ENCODE measurements at regions not wholly inside any gene's neighbourhood (a gene's known extent, or its start where the extent isn't known, plus 50 kb on each side); places are given as distances from the start of the nearest gene placed in this dataset.

DNA sequence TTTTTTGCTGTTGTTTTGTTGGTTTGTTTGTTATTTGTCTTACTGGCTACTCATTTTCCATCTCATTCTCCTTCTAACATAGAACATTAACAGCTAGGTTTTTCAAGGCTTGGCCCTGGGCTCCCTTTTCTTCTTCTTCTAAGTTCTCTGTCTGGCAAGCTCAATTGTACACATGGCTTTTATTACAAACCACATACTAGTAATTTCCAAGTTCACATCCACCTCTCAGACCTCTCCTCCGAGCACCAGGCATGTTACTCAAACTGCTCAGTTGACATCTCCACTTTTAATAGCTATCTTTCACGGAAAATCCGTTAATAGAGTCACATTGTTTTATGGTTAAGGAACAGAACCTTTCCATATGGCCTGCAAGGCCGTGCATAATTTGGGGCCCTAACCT, 736.9 kb upstream of the ADAMTS5 start:
- Mint-ChIP-seq H3K9me3 (peaks cover 0 to 6% (median 0%) of the 10 kb centered on the region in 7 donors), H3K4me1 (no peaks in the 10 kb centered on the region), H3K4me3 (no peak overlapping the region), H3K36me3 (no peaks in the 10 kb centered on the region), H3K27me3 (ENCODE audit: low read depth in 3 of 3) (peaks cover 0 to 4% (median 4%) of the 10 kb centered on the region in 3 donors), H3K27ac (no peak overlapping the region)
- H3K9me3 ChIP-seq (replicated peaks in 1 of 2; ENCODE audit: control insufficient read depth in 1 of 2, insufficient read depth in 1 of 2, low read length in 2 of 2): no peaks in the 10 kb centered on the region
- H3K9ac ChIP-seq (ENCODE audit: insufficient read depth, low read length, poor library complexity, severe bottlenecking): no peak overlapping the region
- no peaks in the 10 kb centered on the region for H3K4me1 ChIP-seq (ENCODE audit: control insufficient read depth in 1 of 2, insufficient read depth in 2 of 2, low read length in 2 of 2)
- H3K27me3 ChIP-seq (ENCODE audit: control insufficient read depth in 2 of 2, insufficient read depth in 2 of 2, low read length in 2 of 2): no peaks in the 10 kb centered on the region
- intact Hi-C loops (cut with micrococcal nuclease): loop anchor here (5.0 to 10.0 kb wide), 3 partner anchors 851 to 1041 kb away; partner anchors contain the start of gene ADAMTS1 (in 1 of the 2)
- 93% methylated on average over 3 of the region's 4 CpGs for WGBS (ENCODE audit: insufficient coverage)
- H4K20me1 ChIP-seq (ENCODE audit: insufficient read depth, low read length): no peaks in the 10 kb centered on the region
- TF ChIP-seq, protein P1, sequence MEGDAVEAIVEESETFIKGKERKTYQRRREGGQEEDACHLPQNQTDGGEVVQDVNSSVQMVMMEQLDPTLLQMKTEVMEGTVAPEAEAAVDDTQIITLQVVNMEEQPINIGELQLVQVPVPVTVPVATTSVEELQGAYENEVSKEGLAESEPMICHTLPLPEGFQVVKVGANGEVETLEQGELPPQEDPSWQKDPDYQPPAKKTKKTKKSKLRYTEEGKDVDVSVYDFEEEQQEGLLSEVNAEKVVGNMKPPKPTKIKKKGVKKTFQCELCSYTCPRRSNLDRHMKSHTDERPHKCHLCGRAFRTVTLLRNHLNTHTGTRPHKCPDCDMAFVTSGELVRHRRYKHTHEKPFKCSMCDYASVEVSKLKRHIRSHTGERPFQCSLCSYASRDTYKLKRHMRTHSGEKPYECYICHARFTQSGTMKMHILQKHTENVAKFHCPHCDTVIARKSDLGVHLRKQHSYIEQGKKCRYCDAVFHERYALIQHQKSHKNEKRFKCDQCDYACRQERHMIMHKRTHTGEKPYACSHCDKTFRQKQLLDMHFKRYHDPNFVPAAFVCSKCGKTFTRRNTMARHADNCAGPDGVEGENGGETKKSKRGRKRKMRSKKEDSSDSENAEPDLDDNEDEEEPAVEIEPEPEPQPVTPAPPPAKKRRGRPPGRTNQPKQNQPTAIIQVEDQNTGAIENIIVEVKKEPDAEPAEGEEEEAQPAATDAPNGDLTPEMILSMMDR (IDR thresholded peaks at IDR 0.05): no peak
- no peaks in the 10 kb centered on the region for H3K79me2 ChIP-seq (ENCODE audit: insufficient read depth, low read length)
- H3K4me2 ChIP-seq (replicated peaks; ENCODE audit: extremely low read depth, low read length, poor library complexity, severe bottlenecking): no peak overlapping the region
- no peak overlapping the region for H3K27ac ChIP-seq (ENCODE audit: low read depth in 1 of 2, low read length in 2 of 2)
- no peaks in the 10 kb centered on the region for H3K36me3 ChIP-seq (replicated peaks in 1 of 2; ENCODE audit: control insufficient read depth in 1 of 2, insufficient read depth in 2 of 2, low read length in 2 of 2)
- H2AFZ ChIP-seq (ENCODE audit: insufficient read depth, low read depth, low read length, poor library complexity, severe bottlenecking): no peak overlapping the region
- no peak for DNase-seq
- H3K4me3 ChIP-seq (replicated peaks in 1 of 3; ENCODE audit: low read depth in 2 of 3, low read length in 3 of 3): no peak overlapping the region

DNA sequence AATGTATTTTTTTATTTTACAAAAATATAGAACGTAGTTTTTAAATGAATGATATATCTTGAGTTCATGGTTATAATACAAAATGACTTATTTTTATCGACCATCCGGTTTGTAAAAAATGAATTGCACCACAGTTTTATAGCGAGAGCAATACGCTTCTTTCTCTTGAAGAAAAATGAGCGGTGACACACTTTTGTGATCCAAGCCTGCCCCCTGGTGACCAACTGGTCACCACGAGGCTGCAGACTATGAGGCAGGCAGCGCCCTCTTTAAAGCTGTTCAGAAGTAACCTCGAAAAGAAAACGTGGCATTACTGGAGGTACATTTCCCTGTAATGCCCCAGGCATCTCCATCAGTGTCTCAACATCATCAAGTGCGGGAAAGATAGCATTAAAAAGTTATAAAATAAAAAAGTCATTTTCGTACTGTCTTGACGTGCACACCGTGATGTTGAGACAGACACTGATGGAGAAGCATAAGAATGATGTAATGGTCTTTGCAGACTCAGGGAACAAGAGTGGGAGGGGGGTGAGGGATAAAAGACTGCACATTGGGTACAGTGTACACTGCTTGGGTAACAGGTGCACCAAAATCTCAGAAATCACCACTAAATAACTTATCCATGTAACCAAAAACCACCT, 734.2 kb upstream of the ADAMTS5 start:
- Mint-ChIP-seq H3K4me1 (no peaks in the 10 kb centered on the region), H3K36me3 (no peaks in the 10 kb centered on the region), H3K9me3 (no peaks in the 10 kb centered on the region), H3K4me3 (no peak overlapping the region), H3K27ac (no peak overlapping the region), H3K27me3 (ENCODE audit: low read depth in 3 of 3) (peaks cover 2 to 4% (median 3%) of the 10 kb centered on the region in 3 donors)
- peaks cover 0 to 3% of the 10 kb centered on the region in 2 donors for H3K27me3 ChIP-seq (ENCODE audit: control insufficient read depth in 2 of 2, insufficient read depth in 2 of 2, low read length in 2 of 2)
- intact Hi-C loops (cut with micrococcal nuclease): loop anchor here (5.0 to 10.0 kb wide), 3 partner anchors 849 to 1044 kb away; partner anchors contain the start of gene ADAMTS1 (in 1 of the 2)
- 0% methylated on average over 7 of the region's 14 CpGs for WGBS (ENCODE audit: insufficient coverage)
- H3K9ac ChIP-seq (ENCODE audit: insufficient read depth, low read length, poor library complexity, severe bottlenecking): no peak overlapping the region
- no peaks in the 10 kb centered on the region for H3K4me1 ChIP-seq (ENCODE audit: control insufficient read depth in 1 of 2, insufficient read depth in 2 of 2, low read length in 2 of 2)
- H2AFZ ChIP-seq (ENCODE audit: insufficient read depth, low read depth, low read length, poor library complexity, severe bottlenecking): no peak overlapping the region
- no peak overlapping the region for H3K27ac ChIP-seq (ENCODE audit: low read depth in 1 of 2, low read length in 2 of 2)
- no peaks in the 10 kb centered on the region for H3K79me2 ChIP-seq (ENCODE audit: insufficient read depth, low read length)
- H3K9me3 ChIP-seq (replicated peaks in 1 of 2; ENCODE audit: control insufficient read depth in 1 of 2, insufficient read depth in 1 of 2, low read length in 2 of 2): no peaks in the 10 kb centered on the region
- H3K4me2 ChIP-seq (replicated peaks; ENCODE audit: extremely low read depth, low read length, poor library complexity, severe bottlenecking): no peak overlapping the region
- no peaks in the 10 kb centered on the region for H3K36me3 ChIP-seq (replicated peaks in 1 of 2; ENCODE audit: control insufficient read depth in 1 of 2, insufficient read depth in 2 of 2, low read length in 2 of 2)
- DNase-seq: peak; percentile 31 to 47 (median 33)
- H3K4me3 ChIP-seq (replicated peaks in 1 of 3; ENCODE audit: low read depth in 2 of 3, low read length in 3 of 3): no peak overlapping the region
- H4K20me1 ChIP-seq (ENCODE audit: insufficient read depth, low read length): no peaks in the 10 kb centered on the region
- TF ChIP-seq, protein P1 (IDR thresholded peaks at IDR 0.05): peak; percentile 71
